ENCODE measurements at regions not wholly inside any gene's neighbourhood (a gene's known extent, or its start where the extent isn't known, plus 50 kb on each side); places are given as distances from the start of the nearest gene placed in this dataset.

GRCh38 chr5:23675456-23675855, 168.0 kb downstream of the PRDM9 start:
- TF ChIP-seq CSDC2 (CRISPR knock-in tag; IDR thresholded peaks at IDR 0.05) (no peak), ZNF70 (CRISPR knock-in tag; IDR thresholded peaks at IDR 0.05) (no peak), PATZ1 (CRISPR knock-in tag; IDR thresholded peaks at IDR 0.05; ENCODE audit: borderline replicate concordance) (no peak), ZFP3 (CRISPR knock-in tag; IDR thresholded peaks at IDR 0.05) (no peak), POU6F1 (CRISPR knock-in tag; IDR thresholded peaks at IDR 0.05; ENCODE audit: borderline replicate concordance, low read depth) (no peak), CREB5 (CRISPR knock-in tag; IDR thresholded peaks at IDR 0.05; ENCODE audit: low read depth) (no peak), ZNF565 (CRISPR knock-in tag; conservative IDR thresholded peaks at IDR 0.05; ENCODE audit: low read depth) (no peak), TOX (CRISPR knock-in tag; IDR thresholded peaks at IDR 0.05; ENCODE audit: borderline replicate concordance) (no peak), ARNTL (CRISPR knock-in tag; IDR thresholded peaks at IDR 0.05; ENCODE audit: borderline replicate concordance, low read depth) (no peak)

Data from SK-N-SH treated with all-trans-retinoic acid at 6 μM for 48 hours (cell line).